Duodenal mucosa (tissue), 2 donors: ENCODE measurements at regions not wholly inside any gene's neighbourhood (a gene's known extent, or its start where the extent isn't known, plus 50 kb on each side); places are given as distances from the start of the nearest gene placed in this dataset.
"Not testable (repeated sequence)": the region's sequence is repeated elsewhere in the genome, so short reads cannot be mapped to it uniquely, and the experiment has no call there.

Experiments
- H3K27ac ChIP-seq: one replicate; pipeline ENCODE4 v1.7.0; 2013; ENCODE audit warnings: low read depth, low read length
- H3K27me3 ChIP-seq, 2 donors: one replicate each; pipeline ENCODE4 v1.7.0; 2013; ENCODE audit warnings: low read length in 2 of 2, control low read depth in 1 of 2; ENCODE audit not compliant: insufficient read depth in 2 of 2, control insufficient read depth in 1 of 2
- H3K36me3 ChIP-seq, 2 donors: one replicate each; pipeline ENCODE4 v1.7.0; 2013; ENCODE audit warnings: low read length in 2 of 2, control low read depth in 1 of 2; ENCODE audit not compliant: insufficient read depth in 2 of 2, control insufficient read depth in 1 of 2
- H3K4me1 ChIP-seq, 2 donors: one replicate each; pipeline ENCODE4 v1.7.0; 2013; ENCODE audit warnings: low read length in 2 of 2, control low read depth in 1 of 2; ENCODE audit not compliant: insufficient read depth in 2 of 2, control insufficient read depth in 1 of 2
- H3K4me3 ChIP-seq, 2 donors: one replicate each; pipeline ENCODE4 v1.7.0; 2013; ENCODE audit warnings: low read length in 2 of 2, low read depth in 1 of 2
- H3K9ac ChIP-seq, 2 donors: one replicate each; pipeline ENCODE4 v1.7.0; 2013; ENCODE audit warnings: low read length in 2 of 2, low read depth in 1 of 2
- H3K9me3 ChIP-seq, 2 donors: one replicate each; pipeline ENCODE4 v1.7.0; 2013; ENCODE audit warnings: low read length in 2 of 2, control low read depth in 1 of 2; ENCODE audit not compliant: control insufficient read depth in 1 of 2

GRCh38 chr2:8379128-8379527 lies 302.7 kb upstream of the ID2 start:
- Histone ChIP-seq H3K36me3 (no peaks in the 10 kb centered on the region), H3K27me3 (no peaks in the 10 kb centered on the region), H3K4me3 (no peak overlapping the region), H3K4me1 (no peaks in the 10 kb centered on the region), H3K9me3 (no peaks in the 10 kb centered on the region), H3K9ac (no peak overlapping the region), H3K27ac (no peak overlapping the region)

GRCh38 chr2:8379549-8379948 lies 302.3 kb upstream of the ID2 start:
- Histone ChIP-seq H3K9me3 (no peaks in the 10 kb centered on the region), H3K4me3 (no peak overlapping the region), H3K4me1 (no peaks in the 10 kb centered on the region), H3K9ac (no peak overlapping the region), H3K36me3 (no peaks in the 10 kb centered on the region), H3K27me3 (no peaks in the 10 kb centered on the region), H3K27ac (no peak overlapping the region)

- H3K36me3 ChIP-seq, result no peaks in the 10 kb centered on the region
Observed at GRCh38 chr2:8380026-8380425, 301.8 kb upstream of the ID2 start.

GRCh38 chr2:8380566-8380965 lies 301.3 kb upstream of the ID2 start:
- Histone ChIP-seq H3K36me3 (no peaks in the 10 kb centered on the region), H3K9ac (no peak overlapping the region), H3K4me3 (no peak overlapping the region), H3K9me3 (no peaks in the 10 kb centered on the region), H3K27ac (no peak overlapping the region), H3K27me3 (no peaks in the 10 kb centered on the region), H3K4me1 (no peaks in the 10 kb centered on the region)

More at GRCh38 chr2:8380026-8380425, 301.8 kb upstream of the ID2 start:
- Histone ChIP-seq H3K27ac (no peak overlapping the region), H3K4me1 (no peaks in the 10 kb centered on the region), H3K27me3 (no peaks in the 10 kb centered on the region), H3K4me3 (no peak overlapping the region), H3K9ac (no peak overlapping the region), H3K9me3 (no peaks in the 10 kb centered on the region)

- Histone ChIP-seq H3K9me3 (no peaks in the 10 kb centered on the region), H3K9ac (no peak overlapping the region), H3K4me1 (no peaks in the 10 kb centered on the region), H3K4me3 (no peak overlapping the region), H3K36me3 (no peaks in the 10 kb centered on the region), H3K27ac (no peak overlapping the region), H3K27me3 (no peaks in the 10 kb centered on the region)
Observed at GRCh38 chr2:8382485-8382884, 299.4 kb upstream of the ID2 start.

- not testable (repeated sequence) for H3K36me3 ChIP-seq, H3K9ac ChIP-seq, H3K4me3 ChIP-seq, H3K27ac ChIP-seq, H3K4me1 ChIP-seq, H3K27me3 ChIP-seq, H3K9me3 ChIP-seq
Observed at GRCh38 chr2:8386748-8387147, 295.1 kb upstream of the ID2 start.

- Histone ChIP-seq H3K4me3 (no peak overlapping the region), H3K27ac (no peak overlapping the region), H3K4me1 (peaks cover 0 to 10% of the 10 kb centered on the region in 2 donors), H3K9ac (no peak overlapping the region), H3K9me3 (peaks cover 0 to 2% of the 10 kb centered on the region in 2 donors), H3K27me3 (no peaks in the 10 kb centered on the region), H3K36me3 (no peaks in the 10 kb centered on the region)
Observed at GRCh38 chr2:8388781-8389180, 293.1 kb upstream of the ID2 start.

GRCh38 chr2:8389431-8390108 lies 292.3 kb upstream of the ID2 start:
- no peaks in the 10 kb centered on the region for H3K36me3 ChIP-seq
- no peak overlapping the region for H3K9ac ChIP-seq
- peaks cover 0 to 2% of the 10 kb centered on the region in 2 donors for H3K9me3 ChIP-seq
- H3K27me3 ChIP-seq, result no peaks in the 10 kb centered on the region
- H3K27ac ChIP-seq, result no peak overlapping the region
- H3K4me3 ChIP-seq, result no peak overlapping the region
- peaks cover 0 to 10% of the 10 kb centered on the region in 2 donors for H3K4me1 ChIP-seq

- no peak overlapping the region for H3K27ac ChIP-seq
- H3K4me3 ChIP-seq, result no peak overlapping the region
- H3K4me1 ChIP-seq, result peaks cover 0 to 10% of the 10 kb centered on the region in 2 donors
- H3K9ac ChIP-seq, result no peak overlapping the region
- no peaks in the 10 kb centered on the region for H3K36me3 ChIP-seq
- H3K27me3 ChIP-seq, result no peaks in the 10 kb centered on the region
- peaks cover 0 to 2% of the 10 kb centered on the region in 2 donors for H3K9me3 ChIP-seq
Observed at GRCh38 chr2:8391126-8391525, 290.7 kb upstream of the ID2 start.

GRCh38 chr2:8391584-8391983 lies 290.3 kb upstream of the ID2 start:
- Histone ChIP-seq H3K9me3 (peaks cover 0 to 2% of the 10 kb centered on the region in 2 donors), H3K4me3 (no peak overlapping the region), H3K4me1 (peaks cover 0 to 10% of the 10 kb centered on the region in 2 donors), H3K36me3 (no peaks in the 10 kb centered on the region), H3K27ac (no peak overlapping the region), H3K9ac (no peak overlapping the region), H3K27me3 (no peaks in the 10 kb centered on the region)
